ENCODE measurements at regions not wholly inside any gene's neighbourhood (a gene's known extent, or its start where the extent isn't known, plus 50 kb on each side); places are given as distances from the start of the nearest gene placed in this dataset.

DNA sequence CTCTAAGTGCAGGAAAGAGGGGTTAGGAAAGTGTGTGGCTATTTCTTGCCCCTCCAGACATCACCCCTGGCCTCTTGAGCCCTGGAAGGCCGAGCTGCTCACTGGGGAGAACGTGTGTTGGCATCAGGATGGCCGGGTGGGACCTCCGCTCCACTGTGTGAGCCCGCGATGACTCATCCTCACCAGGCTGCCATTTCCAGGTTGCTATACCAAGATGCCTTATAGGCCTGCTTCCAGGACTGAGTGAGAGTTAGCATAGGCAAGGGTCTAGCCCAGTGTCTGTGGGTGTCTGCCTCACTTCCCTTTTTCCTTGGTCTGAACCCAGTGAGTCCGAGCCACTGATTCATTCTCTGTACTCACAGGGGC, 105.0 kb downstream of the MRPL14 start:
- TF ChIP-seq POLR2A (IDR thresholded peaks at IDR 0.05) (no peak), CTCF (IDR thresholded peaks at IDR 0.05) (no peak)
